Stimulated activated CD8-positive, alpha-beta memory T cell treated with anti-CD3 and anti-CD28 coated beads, Interleukin-4, amount 100 ng/mL, for 4 hours (primary cell): ENCODE measurements at regions not wholly inside any gene's neighbourhood (a gene's known extent, or its start where the extent isn't known, plus 50 kb on each side); places are given as distances from the start of the nearest gene placed in this dataset.

ENCODE experiments used
- DNase-seq, 2 donors: peaks; one replicate each; pipeline ENCODE4 v3.0.0-alpha.2; 2020; ENCODE audit warnings: low read depth in 2 of 2, low spot score in 1 of 2

- DNase-seq, result no peak
Measured at GRCh38 chr21:35938446-35938845, 121.9 kb downstream of the SETD4 start.

GRCh38 chr21:35933466-35933865 is 126.9 kb downstream of the SETD4 start:
- DNase-seq, result no peak

GRCh38 chr21:35932232-35932911 is 128.0 kb downstream of the SETD4 start:
- DNase-seq, result no peak

GRCh38 chr21:35929901-35930300 is 130.4 kb downstream of the SETD4 start:
- no peak for DNase-seq

GRCh38 chr21:35927262-35927661 is 133.1 kb downstream of the SETD4 start:
- no peak for DNase-seq

GRCh38 chr21:35926003-35926740 is 134.2 kb downstream of the SETD4 start:
- DNase-seq, result no peak

GRCh38 chr21:35925497-35925896 is 134.8 kb downstream of the SETD4 start:
- no peak for DNase-seq

- no peak for DNase-seq
Measured at GRCh38 chr21:35924714-35925301, 135.5 kb downstream of the SETD4 start.

- no peak for DNase-seq
Measured at GRCh38 chr21:35923971-35924370, 136.4 kb downstream of the SETD4 start.

- no peak for DNase-seq
Measured at GRCh38 chr21:35922618-35923017, 137.7 kb downstream of the SETD4 start.

- no peak for DNase-seq
Measured at GRCh38 chr21:35921471-35921870, 138.9 kb downstream of the SETD4 start.

- DNase-seq, result no peak
Measured at GRCh38 chr21:35920436-35920835, 139.9 kb downstream of the SETD4 start.

- no peak for DNase-seq
Measured at GRCh38 chr21:35915030-35915429, 145.3 kb downstream of the SETD4 start.

GRCh38 chr21:35911412-35912191 is 148.7 kb downstream of the SETD4 start:
- no peak for DNase-seq

GRCh38 chr21:35909456-35910223 is 150.7 kb downstream of the SETD4 start:
- DNase-seq, result no peak

- no peak for DNase-seq
Measured at GRCh38 chr21:35908311-35909078, 151.8 kb downstream of the SETD4 start.

- no peak for DNase-seq
Measured at GRCh38 chr21:35906586-35906985, 153.7 kb downstream of the SETD4 start.

GRCh38 chr21:35905963-35906345 is 154.4 kb downstream of the SETD4 start:
- no peak for DNase-seq

- no peak for DNase-seq
Measured at GRCh38 chr21:35905096-35905962, 155.0 kb downstream of the SETD4 start.
